Astrocyte of the spinal cord (primary cell): ENCODE measurements at regions not wholly inside any gene's neighbourhood (a gene's known extent, or its start where the extent isn't known, plus 50 kb on each side); places are given as distances from the start of the nearest gene placed in this dataset.

ENCODE experiments used
- DNase-seq: peaks from one replicate; pipeline ENCODE4 v3.0.0; 2011; ENCODE audit warnings: low read depth, low spot score
- H3K4me3 ChIP-seq: 2 replicates; pipeline ENCODE4 v1.5.1; 2011; ENCODE audit warnings: low read depth, mild to moderate bottlenecking, low read length, moderate library complexity
- in situ Hi-C: cut with HindIII; loops from 2 replicates; pipeline ENCODE4 v1.10.0; 2017; ENCODE audit warnings: low sequenced_read_pairs
- TF ChIP-seq, protein P1 (sequence below): IDR thresholded peaks from 2 replicates; pipeline ENCODE4 v1.5.1; 2012; ENCODE audit warnings: low read depth, mild to moderate bottlenecking, low read length, inconsistent platforms

DNA sequence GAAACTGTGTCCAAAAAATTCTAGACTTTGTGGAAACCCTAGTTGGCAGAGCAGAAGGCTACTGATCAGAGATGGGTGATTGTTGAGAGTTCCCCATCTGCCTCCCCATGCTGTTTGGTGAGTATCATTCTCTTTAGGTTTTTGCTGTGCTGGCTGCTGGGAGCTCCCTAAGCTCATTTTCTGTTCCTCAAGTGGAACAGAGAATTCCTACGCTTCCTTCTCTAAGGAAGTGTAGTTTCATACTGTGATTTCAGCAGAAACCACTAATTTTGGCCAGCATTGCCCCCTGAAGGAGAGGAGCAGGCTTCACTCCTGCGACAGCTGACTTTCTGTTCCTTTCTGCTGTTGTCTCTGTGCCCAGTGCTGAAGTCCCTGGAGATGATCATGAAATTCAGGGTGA lies 355.3 kb upstream of the NPVF start:
- TF ChIP-seq, protein P1, sequence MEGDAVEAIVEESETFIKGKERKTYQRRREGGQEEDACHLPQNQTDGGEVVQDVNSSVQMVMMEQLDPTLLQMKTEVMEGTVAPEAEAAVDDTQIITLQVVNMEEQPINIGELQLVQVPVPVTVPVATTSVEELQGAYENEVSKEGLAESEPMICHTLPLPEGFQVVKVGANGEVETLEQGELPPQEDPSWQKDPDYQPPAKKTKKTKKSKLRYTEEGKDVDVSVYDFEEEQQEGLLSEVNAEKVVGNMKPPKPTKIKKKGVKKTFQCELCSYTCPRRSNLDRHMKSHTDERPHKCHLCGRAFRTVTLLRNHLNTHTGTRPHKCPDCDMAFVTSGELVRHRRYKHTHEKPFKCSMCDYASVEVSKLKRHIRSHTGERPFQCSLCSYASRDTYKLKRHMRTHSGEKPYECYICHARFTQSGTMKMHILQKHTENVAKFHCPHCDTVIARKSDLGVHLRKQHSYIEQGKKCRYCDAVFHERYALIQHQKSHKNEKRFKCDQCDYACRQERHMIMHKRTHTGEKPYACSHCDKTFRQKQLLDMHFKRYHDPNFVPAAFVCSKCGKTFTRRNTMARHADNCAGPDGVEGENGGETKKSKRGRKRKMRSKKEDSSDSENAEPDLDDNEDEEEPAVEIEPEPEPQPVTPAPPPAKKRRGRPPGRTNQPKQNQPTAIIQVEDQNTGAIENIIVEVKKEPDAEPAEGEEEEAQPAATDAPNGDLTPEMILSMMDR, result no peak
- in situ Hi-C loops, result no loop called here
- no peak for DNase-seq

DNA sequence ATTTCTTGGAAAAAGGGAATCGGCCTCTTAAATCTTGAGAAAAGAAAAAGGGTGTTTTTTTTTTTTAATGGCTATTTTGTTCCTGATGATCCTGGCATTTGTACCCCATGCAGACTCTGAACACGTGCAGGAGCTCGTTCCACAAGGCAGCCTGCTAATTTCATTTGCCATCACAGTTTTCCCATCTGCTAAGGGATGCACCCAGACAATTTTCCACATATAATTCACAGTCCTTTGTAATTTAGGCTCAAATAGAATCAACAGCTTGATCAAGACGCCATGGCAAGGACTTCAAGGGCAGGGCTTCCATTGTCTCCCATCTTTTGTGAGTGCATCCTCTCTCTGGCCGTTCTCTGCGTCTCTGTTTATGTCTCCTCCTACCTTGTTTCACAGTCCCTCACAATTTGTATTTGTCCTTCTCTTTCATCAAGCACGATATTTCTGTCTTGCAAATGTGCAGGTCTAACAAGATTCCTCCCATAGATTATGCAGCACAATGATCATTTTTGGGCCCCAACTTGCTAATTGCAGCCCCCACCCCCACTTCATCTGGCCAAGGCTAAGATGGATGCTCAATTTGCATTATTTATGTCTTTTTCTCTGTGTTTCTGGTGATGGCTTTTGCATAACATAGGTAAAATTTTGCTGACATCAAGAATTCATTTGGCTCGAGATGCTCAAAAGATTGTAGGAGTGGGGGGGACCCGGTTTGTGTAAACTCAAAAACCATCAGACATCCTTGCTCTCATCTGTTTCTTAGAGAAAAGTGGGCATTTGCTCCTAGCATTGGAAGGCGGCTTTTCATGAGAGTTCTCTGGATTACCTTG lies 356.0 kb upstream of the NPVF start:
- DNase-seq, result no peak
- TF ChIP-seq, protein P1, result no peak
- in situ Hi-C loops, result no loop called here
- no peak overlapping the region for H3K4me3 ChIP-seq

More for the DNA sequence above, 355.3 kb upstream of the NPVF start:
- H3K4me3 ChIP-seq, result no peak overlapping the region

DNA sequence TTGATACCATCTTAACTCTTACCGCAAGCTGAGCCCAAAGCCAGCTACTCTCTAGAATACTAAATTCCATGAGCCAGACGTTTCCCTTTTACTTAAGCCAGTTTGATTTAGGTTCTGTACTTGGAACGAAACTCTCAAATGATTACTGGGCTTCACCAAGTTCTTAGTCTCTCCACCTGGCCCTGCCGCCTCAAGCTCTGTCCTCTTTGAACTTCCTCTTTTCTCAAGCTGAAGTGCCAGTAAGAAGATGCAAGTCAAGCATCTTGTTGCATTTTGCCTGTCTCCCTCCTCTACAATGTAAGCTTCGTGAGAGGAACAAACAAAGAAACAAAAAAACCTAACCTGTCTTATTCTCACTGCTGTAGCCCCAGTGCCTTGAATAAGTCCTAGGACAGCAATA lies 358.2 kb upstream of the NPVF start:
- H3K4me3 ChIP-seq, result no peak overlapping the region
- in situ Hi-C loops, result no loop called here
- no peak for DNase-seq
- TF ChIP-seq, protein P1, result no peak

DNA sequence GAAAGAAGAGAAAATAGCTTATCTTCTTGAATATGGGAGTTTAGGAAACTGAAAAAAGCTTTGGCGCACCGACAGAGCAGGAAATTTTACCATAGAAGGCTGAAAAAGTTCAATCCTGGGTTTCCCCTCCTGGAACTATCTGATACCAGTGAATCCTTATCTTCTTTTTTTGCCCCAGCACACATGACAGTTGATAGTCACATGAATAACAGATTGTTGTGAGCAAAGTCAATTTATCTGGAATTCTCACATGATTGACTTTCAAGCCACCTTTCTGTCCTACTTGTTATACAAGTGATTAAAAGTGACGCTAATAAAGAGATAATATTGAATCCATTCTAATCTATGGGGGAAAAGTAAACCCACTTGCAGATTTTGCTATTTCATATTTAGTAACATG lies 365.8 kb upstream of the NPVF start:
- no peak overlapping the region for H3K4me3 ChIP-seq
- in situ Hi-C loops, result no loop called here
- TF ChIP-seq, protein P1, result no peak
- no peak for DNase-seq

DNA sequence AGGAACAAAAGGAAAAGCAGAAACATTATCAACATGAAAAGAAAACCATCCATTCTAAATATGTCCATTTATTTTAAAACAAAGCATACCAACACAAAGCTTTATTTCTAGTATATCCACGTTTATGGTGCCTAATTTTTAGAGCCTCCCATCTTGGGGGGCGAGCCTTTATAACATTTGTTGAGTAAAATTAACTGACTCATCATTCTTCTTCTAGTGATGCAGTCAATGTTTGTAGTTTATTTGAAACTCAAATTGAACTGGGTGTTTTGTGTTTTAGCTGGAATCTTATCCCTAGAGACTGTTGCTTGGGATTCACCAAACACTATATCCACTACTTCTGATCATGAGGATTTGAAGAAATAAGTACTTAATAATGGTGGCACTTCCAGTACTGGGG lies 366.4 kb upstream of the NPVF start:
- H3K4me3 ChIP-seq, result no peak overlapping the region
- in situ Hi-C loops, result no loop called here
- TF ChIP-seq, protein P1, result no peak
- no peak for DNase-seq

DNA sequence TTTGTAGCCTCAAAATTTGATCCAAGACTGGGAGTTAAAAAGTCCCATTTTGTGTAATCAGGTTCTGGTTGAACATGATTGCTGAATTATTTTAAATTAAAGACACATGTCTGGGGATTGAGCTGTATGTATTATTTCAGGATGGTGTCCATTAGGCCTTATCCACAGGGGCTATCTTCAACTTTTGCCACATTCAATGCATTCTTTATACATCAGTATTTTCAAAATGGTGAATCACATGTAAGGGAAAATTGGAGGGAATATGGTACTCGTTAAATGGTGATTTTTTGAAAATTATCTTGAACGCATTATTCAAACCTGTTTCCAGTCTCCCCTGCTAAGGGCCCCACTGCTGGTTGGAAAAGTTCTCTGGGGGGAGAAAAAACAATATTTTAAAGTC lies 367.7 kb upstream of the NPVF start:
- in situ Hi-C loops, result no loop called here
- no peak overlapping the region for H3K4me3 ChIP-seq
- DNase-seq, result no peak
- TF ChIP-seq, protein P1, result no peak

DNA sequence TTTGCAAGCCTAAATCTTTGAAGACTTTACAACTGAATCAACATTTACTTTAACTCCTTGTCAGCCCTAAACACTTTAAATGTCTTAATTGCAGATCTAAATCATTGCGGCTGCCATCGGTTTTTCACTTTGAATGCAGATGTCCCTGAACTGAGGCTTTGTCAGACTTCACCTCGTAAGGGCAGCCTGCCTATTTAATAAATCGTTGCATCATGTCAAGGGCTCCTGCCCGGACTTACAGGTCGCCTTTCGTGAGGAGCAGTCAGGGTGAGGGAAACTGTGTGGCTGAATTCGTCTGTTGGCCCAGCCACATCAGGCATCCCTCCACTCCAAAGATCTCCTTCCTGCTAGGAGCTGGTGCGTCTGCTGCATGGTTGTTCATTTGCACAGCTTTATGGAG lies 368.2 kb upstream of the NPVF start:
- in situ Hi-C loops, result no loop called here
- DNase-seq, result no peak
- TF ChIP-seq, protein P1, result no peak
- no peak overlapping the region for H3K4me3 ChIP-seq
